ENCODE measurements at regions not wholly inside any gene's neighbourhood (a gene's known extent, or its start where the extent isn't known, plus 50 kb on each side); places are given as distances from the start of the nearest gene placed in this dataset.
"Not testable (repeated sequence)": the region's sequence is repeated elsewhere in the genome, so short reads cannot be mapped to it uniquely, and the experiment has no call there.

- no peak for DNase-seq
Observed at GRCh38 chr12:84397263-84397662, 515.3 kb downstream of the SLC6A15 start.

GRCh38 chr12:84391176-84391575 lies 521.4 kb downstream of the SLC6A15 start:
- not testable (repeated sequence) for DNase-seq

- no peak for DNase-seq
Observed at GRCh38 chr12:84384384-84384783, 528.2 kb downstream of the SLC6A15 start.

GRCh38 chr12:84382486-84382885 lies 530.1 kb downstream of the SLC6A15 start:
- not testable (repeated sequence) for DNase-seq

- DNase-seq, result no peak
Observed at GRCh38 chr12:84376320-84376719, 536.3 kb downstream of the SLC6A15 start.

- no peak for DNase-seq
Observed at GRCh38 chr12:84375449-84376170, 537.0 kb downstream of the SLC6A15 start.

- DNase-seq, result no peak
Observed at GRCh38 chr12:84362552-84362897, 550.1 kb downstream of the SLC6A15 start.

GRCh38 chr12:84361651-84362551 lies 550.7 kb downstream of the SLC6A15 start:
- no peak for DNase-seq

- no peak for DNase-seq
Observed at GRCh38 chr12:84357314-84357713, 555.3 kb downstream of the SLC6A15 start.

GRCh38 chr12:84356224-84356623 lies 556.4 kb downstream of the SLC6A15 start:
- no peak for DNase-seq

GRCh38 chr12:84355561-84355960 lies 557.0 kb downstream of the SLC6A15 start:
- DNase-seq, result no peak

GRCh38 chr12:84348582-84348981 lies 564.0 kb downstream of the SLC6A15 start:
- no peak for DNase-seq

- no peak for DNase-seq
Observed at GRCh38 chr12:84341467-84342193, 571.0 kb downstream of the SLC6A15 start.

GRCh38 chr12:84336231-84336630 lies 576.4 kb downstream of the SLC6A15 start:
- no peak for DNase-seq

- DNase-seq, result no peak
Observed at GRCh38 chr12:84329938-84330337, 582.7 kb downstream of the SLC6A15 start.

GRCh38 chr12:84315926-84316325 lies 596.7 kb downstream of the SLC6A15 start:
- DNase-seq, result no peak

GRCh38 chr12:84313323-84313675 lies 599.3 kb downstream of the SLC6A15 start:
- DNase-seq, result no peak

GRCh38 chr12:84308211-84308610 lies 604.4 kb downstream of the SLC6A15 start:
- no peak for DNase-seq

GRCh38 chr12:84305144-84305543 lies 607.5 kb downstream of the SLC6A15 start:
- no peak for DNase-seq

GRCh38 chr12:84294246-84294645 lies 618.4 kb downstream of the SLC6A15 start:
- no peak for DNase-seq

GRCh38 chr12:84290168-84290567 lies 622.4 kb downstream of the SLC6A15 start:
- DNase-seq, result no peak

- DNase-seq, result no peak
Observed at GRCh38 chr12:84277986-84278385, 634.6 kb downstream of the SLC6A15 start.

All from hypothalamus (tissue), 51 donors.